DOHH2 (cell line): ENCODE measurements at regions not wholly inside any gene's neighbourhood (a gene's known extent, or its start where the extent isn't known, plus 50 kb on each side); places are given as distances from the start of the nearest gene placed in this dataset.

Experiments used
- H3F3A ChIP-seq: fragments of 200-600 bp; sonication (generic), shearing (Covaris generic); 2 replicates; pipeline ENCODE4 v1.6.0; 2016; ENCODE audit warnings: antibody characterized with exemption, mild to moderate bottlenecking; ENCODE audit not compliant: control insufficient read depth, insufficient read depth
- H3K27ac ChIP-seq: fragments of 200-600 bp; sonication (generic); 2 replicates; pipeline ENCODE4 v1.5.1; 2014; ENCODE audit warnings: low read depth, mild to moderate bottlenecking, low read length, moderate library complexity
- H3K27me3 ChIP-seq: fragments of 200-600 bp; sonication (generic); 2 replicates; pipeline ENCODE4 v1.6.1; 2014; ENCODE audit warnings: mild to moderate bottlenecking, low read length, mixed read lengths; ENCODE audit not compliant: control insufficient read depth
- H3K36me3 ChIP-seq: fragments of 200-600 bp; sonication (generic); 2 replicates; pipeline ENCODE4 v1.6.1; 2014; ENCODE audit warnings: mild to moderate bottlenecking, low read length, moderate library complexity, mixed read lengths; ENCODE audit not compliant: control insufficient read depth
- H3K4me1 ChIP-seq: fragments of 200-600 bp; sonication (generic); 2 replicates; pipeline ENCODE4 v1.6.1; 2014; ENCODE audit warnings: mild to moderate bottlenecking, low read length, mixed read lengths; ENCODE audit not compliant: control insufficient read depth
- H3K4me2 ChIP-seq: fragments of 200-600 bp; sonication (generic); 2 replicates; pipeline ENCODE4 v1.6.0; 2014; ENCODE audit warnings: mild to moderate bottlenecking, low read length, moderate library complexity
- H3K4me3 ChIP-seq: fragments of 200-600 bp; sonication (generic); 2 replicates; pipeline ENCODE4 v1.5.1; 2014; ENCODE audit warnings: mild to moderate bottlenecking, low read length, mixed read lengths
- H3K79me2 ChIP-seq: fragments of 200-600 bp; sonication (generic); 2 replicates; pipeline ENCODE4 v1.6.1; 2014; ENCODE audit warnings: mild to moderate bottlenecking, low read length, mixed read lengths; ENCODE audit not compliant: control insufficient read depth
- H3K9me2 ChIP-seq: fragments of 200-600 bp; sonication (generic); replicated peaks from 2 replicates; pipeline ENCODE4 v1.6.1; 2014; ENCODE audit warnings: mild to moderate bottlenecking, low read length, mixed read lengths; ENCODE audit not compliant: control insufficient read depth
- H3K9me3 ChIP-seq: fragments of 200-600 bp; sonication (generic); 2 replicates; pipeline ENCODE4 v1.6.1; 2014; ENCODE audit warnings: antibody characterized with exemption, low read length, mixed read lengths; ENCODE audit not compliant: control insufficient read depth, insufficient read depth
- H4K20me1 ChIP-seq: fragments of 200-600 bp; sonication (generic); 2 replicates; pipeline ENCODE4 v1.6.0; 2014; ENCODE audit warnings: low read depth, mild to moderate bottlenecking, antibody characterized with exemption, low read length, moderate library complexity; ENCODE audit not compliant: control insufficient read depth, insufficient read depth
- EZH2phosphoT487 ChIP-seq: fragments of 200-600 bp; sonication (generic); IDR thresholded peaks from 2 replicates; pipeline ENCODE4 v1.6.1; 2017; ENCODE audit warnings: borderline replicate concordance, mild to moderate bottlenecking, antibody characterized with exemption, low read length, moderate library complexity, mixed read lengths
- TF ChIP-seq, protein P1 (sequence below): fragments of 200-600 bp; sonication (generic); IDR thresholded peaks from one replicate; pipeline ENCODE4 v1.5.1; 2014; ENCODE audit warnings: antibody characterized with exemption, mild to moderate bottlenecking, low read depth, low read length; ENCODE audit not compliant: poor library complexity, severe bottlenecking

DNA sequence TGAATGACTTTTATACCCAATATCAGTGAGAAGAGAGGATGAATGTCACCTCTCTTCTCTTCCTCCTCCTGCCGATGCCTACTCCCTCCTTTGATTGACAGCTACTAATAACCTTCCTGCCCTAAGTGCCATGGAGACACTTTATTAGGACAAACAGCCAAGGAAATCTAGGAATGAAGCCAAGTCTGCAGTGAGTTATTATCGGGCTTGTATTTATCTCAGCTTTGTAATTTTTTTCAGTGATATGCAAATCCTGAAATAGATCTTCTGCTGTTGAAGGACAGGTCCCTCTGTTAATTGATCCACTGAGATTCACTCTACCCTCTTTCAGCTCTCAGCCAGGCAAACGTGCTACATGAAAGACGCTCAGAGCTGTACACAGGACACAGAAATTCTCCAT is 686.7 kb downstream of the TMEM182 start:
- Histone ChIP-seq H3K27ac (no peak overlapping the region), H4K20me1 (no peaks in the 10 kb centered on the region), H3K36me3 (no peaks in the 10 kb centered on the region), H3K27me3 (no peaks in the 10 kb centered on the region), H3K4me2 (no peak overlapping the region), H3F3A (no peaks in the 10 kb centered on the region), H3K4me1 (no peaks in the 10 kb centered on the region), H3K9me2 (no peaks in the 10 kb centered on the region), H3K9me3 (no peaks in the 10 kb centered on the region), H3K79me2 (no peaks in the 10 kb centered on the region), H3K4me3 (no peak overlapping the region)
- TF ChIP-seq EZH2phosphoT487: no peak
- TF ChIP-seq, protein P1, sequence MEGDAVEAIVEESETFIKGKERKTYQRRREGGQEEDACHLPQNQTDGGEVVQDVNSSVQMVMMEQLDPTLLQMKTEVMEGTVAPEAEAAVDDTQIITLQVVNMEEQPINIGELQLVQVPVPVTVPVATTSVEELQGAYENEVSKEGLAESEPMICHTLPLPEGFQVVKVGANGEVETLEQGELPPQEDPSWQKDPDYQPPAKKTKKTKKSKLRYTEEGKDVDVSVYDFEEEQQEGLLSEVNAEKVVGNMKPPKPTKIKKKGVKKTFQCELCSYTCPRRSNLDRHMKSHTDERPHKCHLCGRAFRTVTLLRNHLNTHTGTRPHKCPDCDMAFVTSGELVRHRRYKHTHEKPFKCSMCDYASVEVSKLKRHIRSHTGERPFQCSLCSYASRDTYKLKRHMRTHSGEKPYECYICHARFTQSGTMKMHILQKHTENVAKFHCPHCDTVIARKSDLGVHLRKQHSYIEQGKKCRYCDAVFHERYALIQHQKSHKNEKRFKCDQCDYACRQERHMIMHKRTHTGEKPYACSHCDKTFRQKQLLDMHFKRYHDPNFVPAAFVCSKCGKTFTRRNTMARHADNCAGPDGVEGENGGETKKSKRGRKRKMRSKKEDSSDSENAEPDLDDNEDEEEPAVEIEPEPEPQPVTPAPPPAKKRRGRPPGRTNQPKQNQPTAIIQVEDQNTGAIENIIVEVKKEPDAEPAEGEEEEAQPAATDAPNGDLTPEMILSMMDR: no peak

DNA sequence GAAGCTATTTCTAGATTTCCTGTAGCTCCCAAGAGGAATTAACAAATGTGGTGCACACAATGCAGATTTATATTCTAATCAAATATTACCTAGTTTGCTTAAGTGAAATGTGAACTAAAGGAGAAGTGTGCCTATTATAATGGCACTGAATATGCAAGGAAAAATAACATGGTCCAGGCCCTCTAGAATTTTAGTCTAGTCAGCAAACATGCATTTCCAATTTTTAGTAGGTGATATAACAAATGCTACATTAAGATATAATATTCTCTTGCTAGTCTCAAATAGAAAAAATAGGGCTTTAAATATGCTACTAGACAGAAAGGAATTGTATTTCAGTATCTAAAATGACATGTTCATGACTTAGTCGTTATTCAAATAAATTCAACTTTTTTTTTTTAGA is 689.5 kb downstream of the TMEM182 start:
- Histone ChIP-seq H3F3A (no peaks in the 10 kb centered on the region), H3K27me3 (no peaks in the 10 kb centered on the region), H4K20me1 (no peaks in the 10 kb centered on the region), H3K36me3 (no peaks in the 10 kb centered on the region), H3K9me3 (no peaks in the 10 kb centered on the region), H3K4me1 (no peaks in the 10 kb centered on the region), H3K4me2 (no peak overlapping the region), H3K9me2 (no peaks in the 10 kb centered on the region), H3K4me3 (no peak overlapping the region), H3K79me2 (no peaks in the 10 kb centered on the region), H3K27ac (no peak overlapping the region)
- TF ChIP-seq EZH2phosphoT487: no peak
- TF ChIP-seq, protein P1: no peak

DNA sequence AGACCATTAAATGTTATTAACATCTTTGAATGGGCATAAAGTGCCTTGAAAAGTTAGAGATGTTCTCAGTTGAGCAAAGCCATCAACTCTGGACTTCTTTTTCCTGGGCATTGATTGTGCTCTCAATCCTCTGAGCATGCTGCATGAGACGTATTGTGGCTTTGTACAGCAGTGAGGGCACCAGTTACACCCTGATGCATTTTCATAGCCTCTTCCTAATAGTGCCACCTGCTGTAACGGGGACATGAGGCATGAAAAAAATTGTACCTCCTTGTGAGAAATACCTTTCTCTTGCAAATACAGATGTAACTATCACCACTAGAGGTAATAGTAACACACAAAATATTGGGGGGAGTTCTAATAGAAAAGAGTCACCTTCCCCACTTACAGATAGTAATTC is 697.5 kb downstream of the TMEM182 start:
- Histone ChIP-seq H3K4me2 (no peak overlapping the region), H4K20me1 (no peaks in the 10 kb centered on the region), H3K27ac (no peak overlapping the region), H3K79me2 (no peaks in the 10 kb centered on the region), H3F3A (no peaks in the 10 kb centered on the region), H3K27me3 (no peaks in the 10 kb centered on the region), H3K4me3 (no peak overlapping the region), H3K9me3 (no peaks in the 10 kb centered on the region), H3K9me2 (no peaks in the 10 kb centered on the region), H3K4me1 (no peaks in the 10 kb centered on the region), H3K36me3 (no peaks in the 10 kb centered on the region)
- no peak for TF ChIP-seq EZH2phosphoT487
- TF ChIP-seq, protein P1: no peak

DNA sequence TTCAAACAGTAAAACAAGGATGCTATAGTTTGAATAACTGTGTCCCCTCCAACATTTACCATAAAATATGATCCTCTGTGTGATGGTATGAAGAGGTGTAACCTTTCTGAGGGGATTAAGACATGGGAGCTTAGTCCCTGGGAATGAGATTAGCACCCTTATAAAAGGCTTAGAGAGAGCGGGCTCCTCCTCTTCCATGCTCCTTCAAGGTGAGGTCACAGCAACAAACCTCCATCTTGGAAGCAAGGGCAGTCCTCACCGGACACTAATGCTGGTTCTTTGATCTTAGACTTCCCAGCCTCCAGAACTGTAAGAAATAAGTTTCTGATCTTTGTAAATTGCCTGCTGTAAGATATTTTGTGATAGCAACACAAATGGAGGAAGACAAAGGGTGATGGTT is 700.3 kb downstream of the TMEM182 start:
- no peaks in the 10 kb centered on the region for H3K9me3 ChIP-seq
- H3K79me2 ChIP-seq: no peaks in the 10 kb centered on the region
- no peaks in the 10 kb centered on the region for H4K20me1 ChIP-seq
- H3K36me3 ChIP-seq: no peaks in the 10 kb centered on the region
- H3F3A ChIP-seq: no peaks in the 10 kb centered on the region
- no peaks in the 10 kb centered on the region for H3K9me2 ChIP-seq
- no peak for TF ChIP-seq EZH2phosphoT487
- TF ChIP-seq, protein P1: no peak
- H3K4me3 ChIP-seq: no peak overlapping the region
- no peak overlapping the region for H3K4me2 ChIP-seq
- H3K27ac ChIP-seq: no peak overlapping the region
- H3K4me1 ChIP-seq: no peaks in the 10 kb centered on the region
- no peaks in the 10 kb centered on the region for H3K27me3 ChIP-seq
